ENCODE measurements at regions not wholly inside any gene's neighbourhood (a gene's known extent, or its start where the extent isn't known, plus 50 kb on each side); places are given as distances from the start of the nearest gene placed in this dataset.

DNA sequence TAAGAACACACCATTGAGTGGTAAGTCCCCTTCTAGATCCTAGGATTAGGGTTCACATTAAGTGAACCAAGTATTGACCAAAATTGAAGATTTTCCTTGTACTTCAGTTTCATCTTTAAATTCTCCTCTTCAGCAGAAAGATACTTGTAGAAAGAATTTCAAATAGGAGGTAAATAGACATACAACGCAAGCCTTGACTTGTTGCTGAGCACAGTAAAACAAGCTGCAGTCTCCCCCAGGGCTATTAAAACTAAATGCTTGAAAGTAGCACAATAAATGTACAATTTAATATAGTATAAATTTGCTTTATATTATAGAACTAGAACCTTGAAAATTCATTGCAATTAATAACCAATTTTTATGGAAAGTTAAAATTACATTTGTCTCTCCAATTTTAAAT, 170.1 kb upstream of the TARS1 start:
- no peaks in the 10 kb centered on the region for H3K36me3 ChIP-seq
- H3K4me3 ChIP-seq = no peak overlapping the region
- TF ChIP-seq, protein P1, sequence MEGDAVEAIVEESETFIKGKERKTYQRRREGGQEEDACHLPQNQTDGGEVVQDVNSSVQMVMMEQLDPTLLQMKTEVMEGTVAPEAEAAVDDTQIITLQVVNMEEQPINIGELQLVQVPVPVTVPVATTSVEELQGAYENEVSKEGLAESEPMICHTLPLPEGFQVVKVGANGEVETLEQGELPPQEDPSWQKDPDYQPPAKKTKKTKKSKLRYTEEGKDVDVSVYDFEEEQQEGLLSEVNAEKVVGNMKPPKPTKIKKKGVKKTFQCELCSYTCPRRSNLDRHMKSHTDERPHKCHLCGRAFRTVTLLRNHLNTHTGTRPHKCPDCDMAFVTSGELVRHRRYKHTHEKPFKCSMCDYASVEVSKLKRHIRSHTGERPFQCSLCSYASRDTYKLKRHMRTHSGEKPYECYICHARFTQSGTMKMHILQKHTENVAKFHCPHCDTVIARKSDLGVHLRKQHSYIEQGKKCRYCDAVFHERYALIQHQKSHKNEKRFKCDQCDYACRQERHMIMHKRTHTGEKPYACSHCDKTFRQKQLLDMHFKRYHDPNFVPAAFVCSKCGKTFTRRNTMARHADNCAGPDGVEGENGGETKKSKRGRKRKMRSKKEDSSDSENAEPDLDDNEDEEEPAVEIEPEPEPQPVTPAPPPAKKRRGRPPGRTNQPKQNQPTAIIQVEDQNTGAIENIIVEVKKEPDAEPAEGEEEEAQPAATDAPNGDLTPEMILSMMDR (IDR thresholded peaks at IDR 0.05 in 4 of 5, conservative IDR thresholded peaks at IDR 0.05 in 1 of 5) = no peak
- TF ChIP-seq POLR2A (IDR thresholded peaks at IDR 0.05) = no peak
- H3K27me3 ChIP-seq = no peaks in the 10 kb centered on the region
- no peaks in the 10 kb centered on the region for H3K9me3 ChIP-seq
- H3K4me1 ChIP-seq = no peaks in the 10 kb centered on the region
- ATAC-seq (no peak), DNase-seq (no peak)
- intact Hi-C loops (cut with DNase I; ENCODE audit: low total_unique reads) (no loop called here), in situ Hi-C loops (cut with MboI; ENCODE audit: low sequenced_read_pairs in 4 of 4) (no loop called here)
- H3K27ac ChIP-seq = no peak overlapping the region

DNA sequence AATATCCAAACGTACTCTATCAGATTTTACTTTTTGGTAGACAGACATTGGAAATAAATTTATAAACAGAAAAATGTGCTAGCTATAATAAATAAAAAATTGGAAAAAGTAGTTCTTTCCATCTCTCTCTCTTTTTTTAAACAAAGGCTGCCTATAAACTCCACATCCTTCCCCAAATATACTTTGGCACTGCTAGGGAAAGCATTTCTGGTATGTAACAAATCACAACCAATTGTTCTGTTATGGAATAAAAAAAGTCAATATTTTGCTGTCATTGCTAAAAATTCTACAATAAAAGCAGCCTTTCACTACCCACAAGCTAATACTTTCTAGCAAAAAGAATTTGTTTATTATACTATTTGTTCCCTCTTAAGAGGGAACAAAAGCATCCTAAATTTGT, 169.2 kb upstream of the TARS1 start:
- TF ChIP-seq, protein P1 (IDR thresholded peaks at IDR 0.05 in 4 of 5, conservative IDR thresholded peaks at IDR 0.05 in 1 of 5) = no peak
- TF ChIP-seq POLR2A (IDR thresholded peaks at IDR 0.05) = no peak
- intact Hi-C loops (cut with DNase I; ENCODE audit: low total_unique reads) = no loop called here
- Histone ChIP-seq H3K4me3 (no peak overlapping the region), H3K27me3 (no peaks in the 10 kb centered on the region), H3K27ac (no peak overlapping the region), H3K4me1 (no peaks in the 10 kb centered on the region), H3K9me3 (no peaks in the 10 kb centered on the region), H3K36me3 (no peaks in the 10 kb centered on the region)
- ATAC-seq (no peak), DNase-seq (no peak)
- in situ Hi-C loops (cut with MboI; ENCODE audit: low sequenced_read_pairs in 4 of 4) = no loop called here

- intact Hi-C loops (cut with DNase I; ENCODE audit: low total_unique reads) (no loop called here), in situ Hi-C loops (cut with MboI; ENCODE audit: low sequenced_read_pairs in 4 of 4) (no loop called here)
- no peaks in the 10 kb centered on the region for H3K27me3 ChIP-seq
- H3K9me3 ChIP-seq = no peaks in the 10 kb centered on the region
- no peak overlapping the region for H3K27ac ChIP-seq
- H3K36me3 ChIP-seq = no peaks in the 10 kb centered on the region
- no peak for ATAC-seq
- TF ChIP-seq, protein P1 (IDR thresholded peaks at IDR 0.05 in 4 of 5, conservative IDR thresholded peaks at IDR 0.05 in 1 of 5) = no peak
- TF ChIP-seq POLR2A (IDR thresholded peaks at IDR 0.05) = no peak
- DNase-seq = no peak
- no peaks in the 10 kb centered on the region for H3K4me1 ChIP-seq
- no peak overlapping the region for H3K4me3 ChIP-seq
Observed at GRCh38 chr5:33272288-33272687, 168.5 kb upstream of the TARS1 start.

DNA sequence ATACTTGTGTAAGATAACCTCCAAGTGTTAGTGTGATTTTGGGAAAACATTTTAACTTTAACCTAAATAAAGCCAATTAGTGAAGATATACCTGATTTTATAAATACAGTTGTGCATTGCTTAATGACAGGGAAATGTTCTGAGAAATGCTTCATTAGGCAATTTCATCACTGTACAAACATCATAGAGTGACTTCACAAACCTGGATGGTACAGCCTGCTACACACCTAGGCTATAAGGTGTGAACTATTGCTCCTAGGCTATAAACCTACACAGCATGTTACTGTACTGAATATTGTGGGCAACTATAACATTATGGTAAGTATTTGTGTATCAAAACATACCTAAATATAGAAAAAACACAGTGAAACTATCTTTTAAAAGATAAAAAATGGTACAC, 166.8 kb upstream of the TARS1 start:
- in situ Hi-C loops (cut with MboI; ENCODE audit: low sequenced_read_pairs in 4 of 4) = no loop called here
- intact Hi-C loops (cut with DNase I; ENCODE audit: low total_unique reads) = no loop called here

GRCh38 chr5:33275391-33275790, 165.4 kb upstream of the TARS1 start:
- intact Hi-C loops (cut with DNase I; ENCODE audit: low total_unique reads) (no loop called here), in situ Hi-C loops (cut with MboI; ENCODE audit: low sequenced_read_pairs in 4 of 4) (no loop called here)
- Histone ChIP-seq H3K4me1 (no peaks in the 10 kb centered on the region), H3K36me3 (no peaks in the 10 kb centered on the region), H3K9me3 (no peaks in the 10 kb centered on the region), H3K27me3 (no peaks in the 10 kb centered on the region), H3K27ac (no peak overlapping the region), H3K4me3 (no peak overlapping the region)
- DNase-seq = no peak
- no peak for ATAC-seq
- TF ChIP-seq, protein P1 (IDR thresholded peaks at IDR 0.05 in 4 of 5, conservative IDR thresholded peaks at IDR 0.05 in 1 of 5) = no peak

More for the DNA sequence above, 166.8 kb upstream of the TARS1 start:
- Histone ChIP-seq H3K4me3 (no peak overlapping the region), H3K27me3 (no peaks in the 10 kb centered on the region), H3K27ac (no peak overlapping the region), H3K9me3 (no peaks in the 10 kb centered on the region), H3K4me1 (no peaks in the 10 kb centered on the region), H3K36me3 (no peaks in the 10 kb centered on the region)
- DNase-seq = no peak
- no peak for ATAC-seq
- TF ChIP-seq, protein P1 (IDR thresholded peaks at IDR 0.05 in 4 of 5, conservative IDR thresholded peaks at IDR 0.05 in 1 of 5) = no peak
- no peak for TF ChIP-seq POLR2A (IDR thresholded peaks at IDR 0.05)
